Stomach (tissue), 4 donors: ENCODE measurements at regions not wholly inside any gene's neighbourhood (a gene's known extent, or its start where the extent isn't known, plus 50 kb on each side); places are given as distances from the start of the nearest gene placed in this dataset.

Source experiments
- POLR2A ChIP-seq, 4 donors: fragments of 450-650 bp; IDR thresholded peaks; one replicate each; pipeline ENCODE4 v1.6.1; 2016; ENCODE audit warnings: antibody characterized with exemption in 4 of 4, control low read depth in 2 of 4, mild to moderate bottlenecking in 1 of 4, moderate library complexity in 1 of 4
- TF ChIP-seq, protein P1 (sequence below), 7 experiments: fragments of 450-650 bp in 4 of 7; fragments of 200-600 bp in 3 of 7; sonication (generic) in 3 of 7; IDR thresholded peaks; one replicate each; pipeline ENCODE4 v1.5.1; 2016 to 2019; ENCODE audit warnings: antibody characterized with exemption in 7 of 7, control low read depth in 2 of 7, mild to moderate bottlenecking in 1 of 7

DNA sequence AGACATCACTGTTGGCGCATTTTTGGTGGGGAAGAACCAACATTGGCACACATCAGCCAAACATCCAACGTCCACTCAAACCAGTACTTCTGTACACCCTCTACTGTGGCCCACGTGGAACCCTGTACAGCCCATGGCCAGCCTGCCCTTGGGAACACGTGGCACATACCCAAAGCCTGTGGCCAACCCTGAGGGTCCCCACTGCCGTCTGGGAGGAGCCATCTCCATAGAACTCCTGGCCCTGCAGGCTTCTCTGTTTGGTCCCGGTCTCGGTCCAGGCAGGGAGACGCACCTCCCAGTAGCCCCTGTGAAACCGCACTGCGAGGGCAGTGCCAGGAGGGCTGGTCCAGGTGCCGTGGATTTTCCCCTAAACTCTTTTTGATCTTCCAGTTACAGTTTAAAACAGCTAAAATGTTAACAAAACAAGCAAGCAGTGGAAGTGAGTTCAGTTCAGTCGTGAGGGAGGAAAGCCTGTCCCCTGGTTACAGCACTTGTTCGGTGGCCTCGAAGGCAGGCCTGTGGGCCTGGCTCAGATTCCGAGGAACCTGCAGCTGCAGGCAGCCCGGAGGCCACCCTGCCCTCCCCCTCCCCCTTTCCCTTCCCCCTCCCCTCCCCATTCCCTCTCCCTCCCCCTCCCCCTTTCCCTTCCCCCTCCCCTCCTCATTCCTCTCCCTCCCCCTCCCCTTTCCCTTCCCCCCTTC lies 233.7 kb downstream of the DLL1 start:
- TF ChIP-seq POLR2A (IDR thresholded peaks at IDR 0.05), result no peak
- TF ChIP-seq, protein P1, sequence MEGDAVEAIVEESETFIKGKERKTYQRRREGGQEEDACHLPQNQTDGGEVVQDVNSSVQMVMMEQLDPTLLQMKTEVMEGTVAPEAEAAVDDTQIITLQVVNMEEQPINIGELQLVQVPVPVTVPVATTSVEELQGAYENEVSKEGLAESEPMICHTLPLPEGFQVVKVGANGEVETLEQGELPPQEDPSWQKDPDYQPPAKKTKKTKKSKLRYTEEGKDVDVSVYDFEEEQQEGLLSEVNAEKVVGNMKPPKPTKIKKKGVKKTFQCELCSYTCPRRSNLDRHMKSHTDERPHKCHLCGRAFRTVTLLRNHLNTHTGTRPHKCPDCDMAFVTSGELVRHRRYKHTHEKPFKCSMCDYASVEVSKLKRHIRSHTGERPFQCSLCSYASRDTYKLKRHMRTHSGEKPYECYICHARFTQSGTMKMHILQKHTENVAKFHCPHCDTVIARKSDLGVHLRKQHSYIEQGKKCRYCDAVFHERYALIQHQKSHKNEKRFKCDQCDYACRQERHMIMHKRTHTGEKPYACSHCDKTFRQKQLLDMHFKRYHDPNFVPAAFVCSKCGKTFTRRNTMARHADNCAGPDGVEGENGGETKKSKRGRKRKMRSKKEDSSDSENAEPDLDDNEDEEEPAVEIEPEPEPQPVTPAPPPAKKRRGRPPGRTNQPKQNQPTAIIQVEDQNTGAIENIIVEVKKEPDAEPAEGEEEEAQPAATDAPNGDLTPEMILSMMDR (IDR thresholded peaks at IDR 0.05), result no peak
